ENCODE measurements at regions not wholly inside any gene's neighbourhood (a gene's known extent, or its start where the extent isn't known, plus 50 kb on each side); places are given as distances from the start of the nearest gene placed in this dataset.
A peak's percentile ranks its signal among the peaks of the same experiment; 100 is the strongest.
"Not testable (repeated sequence)": the region's sequence is repeated elsewhere in the genome, so short reads cannot be mapped to it uniquely, and the experiment has no call there.

DNA sequence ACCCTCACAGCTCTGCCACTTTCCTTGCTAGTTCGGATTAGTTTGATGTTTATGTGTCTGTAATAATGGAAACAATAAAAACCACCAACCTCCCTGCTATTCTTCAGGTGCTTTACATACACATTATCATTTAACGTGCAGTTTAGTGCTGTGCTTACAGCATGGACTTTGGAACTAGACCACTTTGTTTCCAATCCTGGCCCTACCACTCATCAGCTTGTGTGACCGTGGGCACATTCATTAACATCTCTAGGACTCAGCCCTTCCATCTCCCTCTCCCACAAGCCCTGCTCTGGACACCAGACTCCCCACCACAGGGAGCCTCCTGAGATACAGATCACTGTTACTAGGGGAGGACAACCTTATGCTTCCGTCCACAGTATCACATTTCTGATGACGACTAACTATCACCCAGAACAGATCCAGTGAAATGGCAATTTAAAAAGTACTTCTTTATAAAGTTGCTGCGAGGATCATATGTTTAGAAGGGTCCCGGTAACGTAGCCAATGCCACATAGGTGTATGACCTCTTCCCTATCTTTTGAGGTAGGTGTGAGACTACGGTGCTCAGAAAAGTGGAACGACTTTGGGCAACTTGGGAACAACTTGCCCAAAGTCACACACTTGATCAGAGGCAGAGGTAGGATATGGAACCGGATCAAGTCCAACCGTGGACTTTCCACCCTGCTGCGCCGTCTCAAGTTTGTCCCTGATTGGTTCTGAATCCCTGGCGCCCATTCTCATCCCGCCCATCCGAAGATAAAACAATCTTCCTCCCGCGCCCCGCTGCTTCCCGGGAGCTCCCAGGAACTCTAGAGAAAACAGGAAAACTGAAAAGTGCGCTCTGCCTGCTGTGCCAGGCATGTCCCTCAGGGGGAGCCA is 132.4 kb upstream of the NIPBL start:
- intact Hi-C loops (cut with micrococcal nuclease; ENCODE audit: unreplicated experiment), result loop anchor here (1.0 to 2.0 kb wide), 3 partner anchors 45 to 259 kb away; no protein-coding TSS in a partner anchor
- TF ChIP-seq, protein P1, sequence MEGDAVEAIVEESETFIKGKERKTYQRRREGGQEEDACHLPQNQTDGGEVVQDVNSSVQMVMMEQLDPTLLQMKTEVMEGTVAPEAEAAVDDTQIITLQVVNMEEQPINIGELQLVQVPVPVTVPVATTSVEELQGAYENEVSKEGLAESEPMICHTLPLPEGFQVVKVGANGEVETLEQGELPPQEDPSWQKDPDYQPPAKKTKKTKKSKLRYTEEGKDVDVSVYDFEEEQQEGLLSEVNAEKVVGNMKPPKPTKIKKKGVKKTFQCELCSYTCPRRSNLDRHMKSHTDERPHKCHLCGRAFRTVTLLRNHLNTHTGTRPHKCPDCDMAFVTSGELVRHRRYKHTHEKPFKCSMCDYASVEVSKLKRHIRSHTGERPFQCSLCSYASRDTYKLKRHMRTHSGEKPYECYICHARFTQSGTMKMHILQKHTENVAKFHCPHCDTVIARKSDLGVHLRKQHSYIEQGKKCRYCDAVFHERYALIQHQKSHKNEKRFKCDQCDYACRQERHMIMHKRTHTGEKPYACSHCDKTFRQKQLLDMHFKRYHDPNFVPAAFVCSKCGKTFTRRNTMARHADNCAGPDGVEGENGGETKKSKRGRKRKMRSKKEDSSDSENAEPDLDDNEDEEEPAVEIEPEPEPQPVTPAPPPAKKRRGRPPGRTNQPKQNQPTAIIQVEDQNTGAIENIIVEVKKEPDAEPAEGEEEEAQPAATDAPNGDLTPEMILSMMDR (IDR thresholded peaks at IDR 0.05; ENCODE audit: insufficient read depth in 1 of 2, low read depth in 1 of 2, low read length in 1 of 2, severe bottlenecking in 1 of 2, unreplicated experiment in 1 of 2), result peak in 1 of 2 experiments; percentile 80
- no peaks in the 10 kb centered on the region for H3K9me3 ChIP-seq
- ChIA-PET CTCF (interaction anchor here (0.6 to 1.1 kb wide), 8 partner anchors 11 to 416 kb away, joined by 3 to 8 read pairs (median 4); no protein-coding TSS in a partner anchor), POLR2A (interaction anchor here (0.7 kb wide), 1 partner anchor 1466 kb away, joined by 4 read pairs; no protein-coding TSS in a partner anchor)
- peak overlapping the region; percentile 98 for H3K4me3 Mint-ChIP-seq (ENCODE audit: unreplicated experiment)
- H3K27me3 ChIP-seq (replicated peaks; ENCODE audit: control insufficient read depth, insufficient read depth, low read length), result no peaks in the 10 kb centered on the region; the same call in 1 of the 2 replicates
- H3K9me3 Mint-ChIP-seq (ENCODE audit: unreplicated experiment), result no peaks in the 10 kb centered on the region
- H3K27me3 Mint-ChIP-seq (ENCODE audit: insufficient read depth, unreplicated experiment), result peaks cover 8% of the 10 kb centered on the region
- H3K4me1 ChIP-seq, result peaks cover 19% of the 10 kb centered on the region
- peaks cover 14% of the 10 kb centered on the region for H3K36me3 Mint-ChIP-seq (ENCODE audit: insufficient read depth, unreplicated experiment)
- DNase-seq, result peak; percentile 83 to 88
- H3K36me3 ChIP-seq (ENCODE audit: control insufficient read depth, insufficient read depth, low read length), result no peaks in the 10 kb centered on the region
- peak overlapping the region; percentile 57 for H3K27ac Mint-ChIP-seq (ENCODE audit: unreplicated experiment)
- peak overlapping the region; percentile 63 for H3K4me3 ChIP-seq (ENCODE audit: low read depth, low read length)
- peaks cover 24% of the 10 kb centered on the region for H3K4me1 Mint-ChIP-seq (ENCODE audit: low read depth, unreplicated experiment)
- BruUV-seq (replicated peaks), result no TSS peak

DNA sequence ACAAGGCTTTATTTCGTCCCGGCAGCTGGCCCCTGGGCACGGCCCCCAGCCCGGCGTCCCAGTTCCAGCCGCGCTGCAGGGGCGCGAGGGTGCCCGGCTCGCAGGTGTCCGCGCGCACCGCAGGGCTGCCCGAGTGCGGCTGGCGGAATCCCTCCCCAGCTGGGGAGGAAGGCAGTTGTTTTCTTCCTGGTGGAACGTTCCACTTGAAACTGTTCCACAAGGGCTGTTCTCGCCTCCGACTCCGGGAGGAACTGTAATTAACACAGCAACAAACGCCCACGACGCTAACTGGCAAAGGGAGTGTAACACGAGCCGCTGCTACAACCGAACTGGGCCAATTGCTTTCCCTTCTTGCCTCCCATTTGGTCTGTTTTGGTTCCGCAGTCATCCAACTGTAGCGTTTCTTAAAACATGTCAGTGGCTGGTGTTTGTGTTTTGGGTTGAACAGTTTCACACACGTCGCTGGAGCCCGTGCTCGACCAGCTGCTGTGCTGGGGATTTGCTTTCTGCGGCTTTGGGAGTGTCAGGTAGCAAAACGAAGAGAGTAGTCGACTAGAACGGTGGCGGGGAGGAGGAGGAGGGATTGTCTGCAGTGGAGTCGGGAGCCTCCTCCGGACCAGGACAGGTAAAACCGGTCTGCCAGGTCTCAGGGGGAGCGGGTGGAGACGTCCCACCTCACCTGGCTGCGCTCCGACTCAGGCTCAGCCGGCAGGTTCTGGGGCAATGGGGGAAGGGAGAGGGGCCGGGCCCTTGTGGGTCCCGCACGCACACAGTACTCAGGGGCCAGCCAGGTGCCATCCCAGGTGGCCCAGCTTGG is 131.6 kb upstream of the NIPBL start:
- H3K27me3 Mint-ChIP-seq (ENCODE audit: insufficient read depth, unreplicated experiment), result peaks cover 11% of the 10 kb centered on the region
- ChIA-PET CTCF (interaction anchor here (0.8 to 1.5 kb wide), 6 partner anchors 10 to 258 kb away, joined by 3 to 8 read pairs (median 5); no protein-coding TSS in a partner anchor), POLR2A (interaction anchor here (0.7 kb wide), 1 partner anchor 1467 kb away, joined by 4 read pairs; no protein-coding TSS in a partner anchor)
- peaks cover 15% of the 10 kb centered on the region for H3K4me1 Mint-ChIP-seq (ENCODE audit: low read depth, unreplicated experiment)
- peak overlapping the region; percentile 57 for H3K27ac Mint-ChIP-seq (ENCODE audit: unreplicated experiment)
- H3K9me3 Mint-ChIP-seq (ENCODE audit: unreplicated experiment), result no peaks in the 10 kb centered on the region
- no peaks in the 10 kb centered on the region; the same call in 1 of the 2 replicates for H3K27me3 ChIP-seq (replicated peaks; ENCODE audit: control insufficient read depth, insufficient read depth, low read length)
- intact Hi-C loops (cut with micrococcal nuclease; ENCODE audit: unreplicated experiment), result loop anchor here (1.0 to 2.0 kb wide), 3 partner anchors 44 to 258 kb away; no protein-coding TSS in a partner anchor
- DNase-seq, result peak; percentile 93 to 94
- peaks cover 12% of the 10 kb centered on the region for H3K4me1 ChIP-seq
- peak overlapping the region; percentile 63 for H3K4me3 ChIP-seq (ENCODE audit: low read depth, low read length)
- H3K36me3 Mint-ChIP-seq (ENCODE audit: insufficient read depth, unreplicated experiment), result peaks cover 14% of the 10 kb centered on the region
- peak overlapping the region; percentile 98 for H3K4me3 Mint-ChIP-seq (ENCODE audit: unreplicated experiment)
- H3K36me3 ChIP-seq (ENCODE audit: control insufficient read depth, insufficient read depth, low read length), result no peaks in the 10 kb centered on the region
- no TSS peak for BruUV-seq (replicated peaks)
- TF ChIP-seq, protein P1 (IDR thresholded peaks at IDR 0.05; ENCODE audit: insufficient read depth in 1 of 2, low read depth in 1 of 2, low read length in 1 of 2, severe bottlenecking in 1 of 2, unreplicated experiment in 1 of 2), result peak in 1 of 2 experiments; percentile 82
- no peaks in the 10 kb centered on the region for H3K9me3 ChIP-seq

DNA sequence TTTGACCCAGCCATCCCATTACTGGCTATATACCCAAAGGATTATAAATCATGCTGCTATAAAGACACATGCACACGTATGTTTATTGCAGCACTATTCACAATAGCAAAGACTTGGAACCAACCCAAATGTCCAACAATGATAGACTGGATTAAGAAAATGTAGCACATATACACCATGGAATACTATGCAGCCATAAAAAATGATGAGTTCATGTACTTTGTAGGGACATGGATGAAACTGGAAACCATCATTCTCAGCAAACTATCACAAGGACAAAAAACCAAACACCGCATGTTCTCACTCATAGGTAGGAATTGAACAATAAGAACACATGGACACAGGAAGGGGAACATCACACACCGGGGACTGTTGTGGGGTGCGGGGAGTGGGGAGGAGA is 128.8 kb upstream of the NIPBL start:
- H3K4me1 Mint-ChIP-seq (ENCODE audit: low read depth, unreplicated experiment), result peaks cover 14% of the 10 kb centered on the region
- H3K9me3 ChIP-seq; DNase-seq; BruUV-seq (replicated peaks); CTCF ChIA-PET; H3K36me3 ChIP-seq (ENCODE audit: control insufficient read depth, insufficient read depth, low read length); H3K27ac Mint-ChIP-seq (ENCODE audit: unreplicated experiment); H3K9me3 Mint-ChIP-seq (ENCODE audit: unreplicated experiment); POLR2A ChIA-PET; H3K4me3 ChIP-seq (ENCODE audit: low read depth, low read length); intact Hi-C loops (cut with micrococcal nuclease; ENCODE audit: unreplicated experiment); H3K27me3 ChIP-seq (replicated peaks; ENCODE audit: control insufficient read depth, insufficient read depth, low read length); H3K4me1 ChIP-seq; H3K4me3 Mint-ChIP-seq (ENCODE audit: unreplicated experiment): not testable (repeated sequence)
- peaks cover 11% of the 10 kb centered on the region for H3K27me3 Mint-ChIP-seq (ENCODE audit: insufficient read depth, unreplicated experiment)
- H3K36me3 Mint-ChIP-seq (ENCODE audit: insufficient read depth, unreplicated experiment), result peaks cover 14% of the 10 kb centered on the region
